HepG2 (cell line): ENCODE measurements at regions not wholly inside any gene's neighbourhood (a gene's known extent, or its start where the extent isn't known, plus 50 kb on each side); places are given as distances from the start of the nearest gene placed in this dataset.

Source experiments
- ATF2 ChIP-seq: sonication (generic); formaldehyde crosslinking; IDR thresholded peaks from 2 replicates; pipeline ENCODE4 v1.4.0; 2020; ENCODE audit warnings: missing genetic modification reagents
- CTCF ChIP-seq: sonication (generic); formaldehyde crosslinking; IDR thresholded peaks from 2 replicates; pipeline ENCODE4 v1.5.0; 2020; ENCODE audit warnings: mild to moderate bottlenecking, missing genetic modification reagents, moderate library complexity
- FOXP1 ChIP-seq, 2 experiments: fragments of 450-650 bp in 1 of 2; IDR thresholded peaks; 2 replicates each; pipeline ENCODE4 v1.6.1; 2017 to 2018; ENCODE audit warnings: antibody characterized with exemption in 1 of 2
- JUN ChIP-seq: sonication (generic); formaldehyde crosslinking; IDR thresholded peaks from 2 replicates; pipeline ENCODE4 v1.4.0; 2020; ENCODE audit warnings: mild to moderate bottlenecking, missing genetic modification reagents
- KDM1A ChIP-seq: IDR thresholded peaks from 2 replicates; pipeline ENCODE4 v1.6.1; 2016; ENCODE audit warnings: missing compliant biosample characterization
- MED13 ChIP-seq: sonication (generic); formaldehyde crosslinking; IDR thresholded peaks from 2 replicates; pipeline ENCODE4 v1.5.0; 2020; ENCODE audit warnings: missing genetic modification reagents
- MEF2D ChIP-seq: sonication (generic); formaldehyde crosslinking; IDR thresholded peaks from 2 replicates; pipeline ENCODE4 v1.5.1; 2020; ENCODE audit warnings: mild to moderate bottlenecking, missing genetic modification reagents
- PAX8 ChIP-seq: sonication (generic); formaldehyde crosslinking; IDR thresholded peaks from 2 replicates; pipeline ENCODE4 v1.8.0; 2022; ENCODE audit warnings: mild to moderate bottlenecking, missing genetic modification reagents, borderline replicate concordance
- THAP7 ChIP-seq: sonication (generic); formaldehyde crosslinking; IDR thresholded peaks from 2 replicates; pipeline ENCODE4 v1.8.1; 2023; ENCODE audit warnings: mild to moderate bottlenecking, missing genetic modification reagents
- ZNF550 ChIP-seq: sonication (generic); formaldehyde crosslinking; IDR thresholded peaks from 2 replicates; pipeline ENCODE4 v1.4.0; 2020; ENCODE audit warnings: mild to moderate bottlenecking, missing genetic modification reagents, borderline replicate concordance
- TF ChIP-seq, protein P1 (sequence below): IDR thresholded peaks from 2 replicates; pipeline ENCODE4 v1.6.1; 2012; ENCODE audit warnings: inconsistent platforms

DNA sequence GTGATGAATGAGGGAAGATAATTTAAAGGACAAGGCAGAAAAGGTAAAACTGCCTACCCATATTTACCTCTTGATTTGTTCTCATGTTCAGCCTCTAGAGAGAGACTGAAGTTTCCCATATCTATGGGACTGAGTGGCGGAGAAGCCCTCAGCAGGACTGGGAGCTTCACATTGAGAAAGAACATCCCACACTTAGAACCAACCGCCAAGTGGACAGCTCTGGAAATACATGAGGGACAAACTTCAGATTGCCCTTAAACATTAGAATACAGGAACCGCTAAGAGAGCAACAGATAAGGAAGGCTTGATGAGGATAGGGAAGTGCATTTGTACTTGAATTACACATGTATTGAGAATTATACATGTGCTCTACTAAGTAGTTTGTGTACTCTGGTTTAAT is 316.0 kb upstream of the MIR17HG start:
- TF ChIP-seq THAP7 (CRISPR knock-in tag) (no peak), MEF2D (CRISPR knock-in tag) (no peak), ZNF550 (CRISPR knock-in tag) (no peak), FOXP1 (IDR thresholded peaks at IDR 0.05) (no peak), FOXP1 (CRISPR knock-in tag; IDR thresholded peaks at IDR 0.05) (no peak), KDM1A (CRISPR knock-in tag) (no peak), PAX8 (CRISPR knock-in tag) (no peak), CTCF (CRISPR knock-in tag) (no peak), JUN (CRISPR knock-in tag) (no peak), ATF2 (CRISPR knock-in tag) (no peak), MED13 (CRISPR knock-in tag) (no peak)
- TF ChIP-seq, protein P1, sequence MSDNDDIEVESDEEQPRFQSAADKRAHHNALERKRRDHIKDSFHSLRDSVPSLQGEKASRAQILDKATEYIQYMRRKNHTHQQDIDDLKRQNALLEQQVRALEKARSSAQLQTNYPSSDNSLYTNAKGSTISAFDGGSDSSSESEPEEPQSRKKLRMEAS = no peak
